CD8-positive, alpha-beta memory T cell (primary cell): ENCODE measurements at regions not wholly inside any gene's neighbourhood (a gene's known extent, or its start where the extent isn't known, plus 50 kb on each side); places are given as distances from the start of the nearest gene placed in this dataset.
"Not testable (repeated sequence)": the region's sequence is repeated elsewhere in the genome, so short reads cannot be mapped to it uniquely, and the experiment has no call there.

ENCODE experiments used
- CTCF ChIA-PET: fragments of 350-600 bp; sonication (Branson Sonifier 250); formaldehyde crosslinking; loops from one replicate; lab custom pipeline; 2021; ENCODE audit warnings: antibody characterized with exemption; lab: Charles Lee
- POLR2A ChIA-PET: fragments of 350-600 bp; sonication (Branson Sonifier 250); formaldehyde crosslinking; loops from one replicate; lab custom pipeline; 2021; ENCODE audit warnings: antibody characterized with exemption; lab: Charles Lee
- DNase-seq, 5 donors: peaks; one replicate each; pipeline versions ENCODE4 v3.0.0 to v3.0.0-alpha.2; 2020 to 2022; ENCODE audit warnings: mixed read lengths in 1 of 5
- H3K27ac ChIP-seq: one replicate; pipeline ENCODE4 v1.7.0; 2013; ENCODE audit warnings: low read depth, mild to moderate bottlenecking, low read length, moderate library complexity
- H3K27me3 ChIP-seq: 2 replicates; pipeline ENCODE4 v1.7.0; 2013; ENCODE audit warnings: low read length, mild to moderate bottlenecking; ENCODE audit not compliant: insufficient read depth, poor library complexity, severe bottlenecking
- H3K36me3 ChIP-seq: 2 replicates; pipeline ENCODE4 v1.7.0; 2013; ENCODE audit warnings: mild to moderate bottlenecking, low read length, moderate library complexity; ENCODE audit not compliant: insufficient read depth
- H3K4me1 ChIP-seq: 2 replicates; pipeline ENCODE4 v1.7.0; 2013; ENCODE audit warnings: mild to moderate bottlenecking, low read length, moderate library complexity; ENCODE audit not compliant: insufficient read depth
- H3K4me3 ChIP-seq: 2 replicates; pipeline ENCODE4 v1.7.0; 2013; ENCODE audit warnings: mild to moderate bottlenecking, low read length
- H3K9me3 ChIP-seq: 2 replicates; pipeline ENCODE4 v1.7.0; 2013; ENCODE audit warnings: mild to moderate bottlenecking, low read length
- H3K27ac Mint-ChIP-seq, 8 donors: one replicate each; pipeline ENCODE4 v1.8.0; 2020 to 2021; ENCODE audit warnings: mixed read lengths in 8 of 8, mild to moderate bottlenecking in 6 of 8, inconsistent platforms in 3 of 8, moderate library complexity in 3 of 8
- H3K27me3 Mint-ChIP-seq, 2 donors: one replicate each; pipeline ENCODE4 v1.8.0; 2020 to 2021; ENCODE audit warnings: mixed read lengths in 2 of 2, mild to moderate bottlenecking in 1 of 2, moderate library complexity in 1 of 2
- H3K36me3 Mint-ChIP-seq, 3 donors: one replicate each; pipeline ENCODE4 v1.8.0; 2020 to 2021; ENCODE audit warnings: mixed read lengths in 3 of 3, inconsistent platforms in 1 of 3, mild to moderate bottlenecking in 1 of 3
- H3K4me1 Mint-ChIP-seq, 3 donors: one replicate each; pipeline ENCODE4 v1.8.0; 2020 to 2021; ENCODE audit warnings: mixed read lengths in 3 of 3, inconsistent platforms in 1 of 3, mild to moderate bottlenecking in 1 of 3
- H3K4me3 Mint-ChIP-seq, 7 donors: one replicate each; pipeline ENCODE4 v1.8.0; 2020 to 2021; ENCODE audit warnings: mixed read lengths in 7 of 7, mild to moderate bottlenecking in 6 of 7, moderate library complexity in 4 of 7, inconsistent platforms in 2 of 7
- H3K9me3 Mint-ChIP-seq, 5 donors: one replicate each; pipeline ENCODE4 v1.8.0; 2020 to 2022; ENCODE audit warnings: mixed read lengths in 5 of 5, mild to moderate bottlenecking in 3 of 5, moderate library complexity in 2 of 5, inconsistent platforms in 1 of 5

- Mint-ChIP-seq H3K36me3 (peaks cover 0 to 1% (median 0%) of the 10 kb centered on the region in 3 donors), H3K4me1 (no peaks in the 10 kb centered on the region), H3K27ac (no peak overlapping the region), H3K27me3 (no peaks in the 10 kb centered on the region), H3K9me3 (peaks cover 51 to 78% (median 56%) of the 10 kb centered on the region in 5 donors), H3K4me3 (no peak overlapping the region)
- ChIA-PET CTCF (no interaction called here), POLR2A (no interaction called here)
- H3K27ac ChIP-seq, result no peak overlapping the region
- H3K4me3 ChIP-seq, result no peak overlapping the region
- no peaks in the 10 kb centered on the region for H3K36me3 ChIP-seq
- no peaks in the 10 kb centered on the region for H3K27me3 ChIP-seq
- no peak for DNase-seq
- peaks cover 13% of the 10 kb centered on the region for H3K9me3 ChIP-seq
- H3K4me1 ChIP-seq, result no peaks in the 10 kb centered on the region
Measured at GRCh38 chr7:63087575-63088190, 911.0 kb upstream of the ZNF722 start.

GRCh38 chr7:63092951-63093350 is 905.7 kb upstream of the ZNF722 start:
- no peak overlapping the region for H3K27ac Mint-ChIP-seq
- no peaks in the 10 kb centered on the region for H3K36me3 Mint-ChIP-seq
- Histone ChIP-seq H3K4me3 (no peak overlapping the region), H3K36me3 (no peaks in the 10 kb centered on the region), H3K4me1 (no peaks in the 10 kb centered on the region), H3K9me3 (peaks cover 6% of the 10 kb centered on the region), H3K27me3 (no peaks in the 10 kb centered on the region), H3K27ac (no peak overlapping the region)
- ChIA-PET CTCF (no interaction called here), POLR2A (no interaction called here)
- H3K4me3 Mint-ChIP-seq, result no peak overlapping the region
- DNase-seq, result no peak
- H3K27me3 Mint-ChIP-seq, result peaks cover 0 to 1% of the 10 kb centered on the region in 2 donors
- H3K9me3 Mint-ChIP-seq, result peaks cover 31 to 56% (median 38%) of the 10 kb centered on the region in 5 donors
- H3K4me1 Mint-ChIP-seq, result no peaks in the 10 kb centered on the region

GRCh38 chr7:63093481-63093880 is 905.2 kb upstream of the ZNF722 start:
- CTCF ChIA-PET, result no interaction called here
- Mint-ChIP-seq H3K4me3 (no peak overlapping the region), H3K4me1 (no peaks in the 10 kb centered on the region), H3K27ac (no peak overlapping the region), H3K27me3 (peaks cover 0 to 1% of the 10 kb centered on the region in 2 donors), H3K36me3 (no peaks in the 10 kb centered on the region), H3K9me3 (peaks cover 26 to 55% (median 35%) of the 10 kb centered on the region in 5 donors)
- Histone ChIP-seq H3K36me3 (no peaks in the 10 kb centered on the region), H3K27ac (no peak overlapping the region), H3K4me1 (no peaks in the 10 kb centered on the region), H3K4me3 (no peak overlapping the region), H3K27me3 (no peaks in the 10 kb centered on the region), H3K9me3 (peaks cover 3% of the 10 kb centered on the region)
- POLR2A ChIA-PET, result no interaction called here
- DNase-seq, result no peak

GRCh38 chr7:63096141-63096540 is 902.5 kb upstream of the ZNF722 start:
- Histone ChIP-seq H3K36me3 (no peaks in the 10 kb centered on the region), H3K27me3 (no peaks in the 10 kb centered on the region), H3K4me1 (no peaks in the 10 kb centered on the region), H3K9me3 (no peaks in the 10 kb centered on the region), H3K4me3 (no peak overlapping the region), H3K27ac (no peak overlapping the region)
- peaks cover 13 to 48% (median 21%) of the 10 kb centered on the region in 5 donors for H3K9me3 Mint-ChIP-seq
- POLR2A ChIA-PET, result no interaction called here
- H3K36me3 Mint-ChIP-seq, result no peaks in the 10 kb centered on the region
- H3K27ac Mint-ChIP-seq, result no peak overlapping the region
- H3K4me1 Mint-ChIP-seq, result no peaks in the 10 kb centered on the region
- DNase-seq, result no peak
- CTCF ChIA-PET, result interaction anchor here (1.6 kb wide), 1 partner anchor 34 kb away, joined by 3 read pairs; no protein-coding TSS in a partner anchor
- peaks cover 0 to 1% of the 10 kb centered on the region in 2 donors for H3K27me3 Mint-ChIP-seq
- no peak overlapping the region for H3K4me3 Mint-ChIP-seq

GRCh38 chr7:63104666-63105065 is 894.0 kb upstream of the ZNF722 start:
- ChIA-PET POLR2A (no interaction called here), CTCF (no interaction called here)
- no peak for DNase-seq
- Histone ChIP-seq H3K4me1 (no peaks in the 10 kb centered on the region), H3K36me3 (no peaks in the 10 kb centered on the region), H3K27me3 (no peaks in the 10 kb centered on the region), H3K9me3 (no peaks in the 10 kb centered on the region), H3K27ac (no peak overlapping the region), H3K4me3 (no peak overlapping the region)
- Mint-ChIP-seq H3K4me1 (no peaks in the 10 kb centered on the region), H3K9me3 (peaks cover 9 to 39% (median 23%) of the 10 kb centered on the region in 5 donors), H3K4me3 (no peak overlapping the region), H3K36me3 (no peaks in the 10 kb centered on the region), H3K27me3 (peaks cover 0 to 3% of the 10 kb centered on the region in 2 donors), H3K27ac (no peak overlapping the region)

GRCh38 chr7:63105978-63106377 is 892.7 kb upstream of the ZNF722 start:
- Mint-ChIP-seq H3K27ac (no peak overlapping the region), H3K4me3 (no peak overlapping the region)
- POLR2A ChIA-PET, result no interaction called here

GRCh38 chr7:63106506-63107388 is 891.9 kb upstream of the ZNF722 start:
- POLR2A ChIA-PET, result no interaction called here
- no peak overlapping the region for H3K4me3 ChIP-seq
- no peak overlapping the region for H3K27ac Mint-ChIP-seq
- H3K36me3 ChIP-seq, result no peaks in the 10 kb centered on the region
- no peak for DNase-seq
- peaks cover 7 to 27% (median 23%) of the 10 kb centered on the region in 5 donors for H3K9me3 Mint-ChIP-seq
- no peaks in the 10 kb centered on the region for H3K9me3 ChIP-seq
- H3K4me1 Mint-ChIP-seq, result no peaks in the 10 kb centered on the region
- H3K27me3 ChIP-seq, result no peaks in the 10 kb centered on the region
- CTCF ChIA-PET, result no interaction called here
- no peak overlapping the region for H3K27ac ChIP-seq
- H3K36me3 Mint-ChIP-seq, result peaks cover 0 to 2% (median 0%) of the 10 kb centered on the region in 3 donors
- no peak overlapping the region for H3K4me3 Mint-ChIP-seq
- peaks cover 0 to 7% of the 10 kb centered on the region in 2 donors for H3K27me3 Mint-ChIP-seq
- H3K4me1 ChIP-seq, result no peaks in the 10 kb centered on the region

More at GRCh38 chr7:63105978-63106377, 892.7 kb upstream of the ZNF722 start:
- Histone ChIP-seq H3K27me3 (no peaks in the 10 kb centered on the region), H3K9me3 (no peaks in the 10 kb centered on the region), H3K4me3 (no peak overlapping the region), H3K36me3 (no peaks in the 10 kb centered on the region), H3K27ac (no peak overlapping the region), H3K4me1 (no peaks in the 10 kb centered on the region)
- Mint-ChIP-seq H3K9me3 (peaks cover 7 to 31% (median 23%) of the 10 kb centered on the region in 5 donors), H3K4me1 (no peaks in the 10 kb centered on the region), H3K36me3 (peaks cover 0 to 2% (median 0%) of the 10 kb centered on the region in 3 donors), H3K27me3 (peaks cover 0 to 7% of the 10 kb centered on the region in 2 donors)
- no peak for DNase-seq
- CTCF ChIA-PET, result no interaction called here

GRCh38 chr7:63111511-63111910 is 887.1 kb upstream of the ZNF722 start:
- H3K4me1 Mint-ChIP-seq, H3K36me3 Mint-ChIP-seq, H3K4me1 ChIP-seq, H3K27ac Mint-ChIP-seq, H3K27ac ChIP-seq, CTCF ChIA-PET, H3K4me3 Mint-ChIP-seq, H3K9me3 ChIP-seq, DNase-seq, H3K36me3 ChIP-seq, H3K4me3 ChIP-seq, POLR2A ChIA-PET, H3K27me3 Mint-ChIP-seq, H3K27me3 ChIP-seq: not testable (repeated sequence)
- H3K9me3 Mint-ChIP-seq, result peaks cover 0 to 23% (median 19%) of the 10 kb centered on the region in 5 donors
